ENCODE measurements at regions not wholly inside any gene's neighbourhood (a gene's known extent, or its start where the extent isn't known, plus 50 kb on each side); places are given as distances from the start of the nearest gene placed in this dataset.

DNA sequence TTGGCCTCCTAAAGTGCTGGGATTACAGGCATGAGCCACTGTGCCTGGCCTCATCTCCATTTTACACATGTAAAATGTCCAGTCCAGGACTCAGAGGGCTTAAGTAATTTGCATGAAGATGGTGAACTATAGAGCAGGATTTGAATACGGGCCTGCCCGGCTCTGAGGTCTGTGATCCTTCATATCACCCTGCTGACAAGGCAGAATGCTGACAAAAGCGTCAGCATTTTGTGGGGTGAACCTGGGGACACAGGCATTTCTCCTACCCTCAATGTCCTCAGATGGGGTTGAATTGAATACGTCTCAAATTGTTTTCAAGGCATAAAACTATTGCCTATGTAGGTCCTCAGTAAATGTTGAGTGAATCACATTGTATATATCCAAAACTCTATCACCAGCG lies 57.2 kb upstream of the GATA6 start:
- H3K27me3 ChIP-seq (ENCODE audit: insufficient read depth, low read length), result no peaks in the 10 kb centered on the region
- H3K9me3 ChIP-seq (ENCODE audit: control insufficient read depth in 1 of 2, insufficient read depth in 1 of 2, low read depth in 1 of 2, low read length in 2 of 2), result no peaks in the 10 kb centered on the region
- no peaks in the 10 kb centered on the region for H3K36me3 ChIP-seq (ENCODE audit: control insufficient read depth in 1 of 2, insufficient read depth in 2 of 2, low read length in 2 of 2)
- ChIA-PET RAD21 (ENCODE audit: low non-redundant PET in 1 of 2, low total read pairs in 2 of 2, uncharacterized antibody in 2 of 2, unreplicated experiment in 2 of 2) (no interaction called here), POLR2A (no interaction called here), CTCF (no interaction called here)
- H2AFZ ChIP-seq (ENCODE audit: low read depth, low read length, poor library complexity, severe bottlenecking), result no peak overlapping the region
- no peak overlapping the region for H3K27ac ChIP-seq (ENCODE audit: low read depth, low read length)
- peaks cover 5 to 11% of the 10 kb centered on the region in 2 experiments; a peak in 3 of 4 replicates for H3K4me1 ChIP-seq (ENCODE audit: control insufficient read depth in 1 of 2, insufficient read depth in 2 of 2, low read length in 2 of 2)
- DNase-seq (ENCODE audit: low read depth, low spot score) (no peak), ATAC-seq (no peak)
- no peak overlapping the region for H3K4me2 ChIP-seq (ENCODE audit: low read length)
- TF ChIP-seq FOSL1 (IDR thresholded peaks at IDR 0.05; ENCODE audit: low read depth), result no peak
- no TSS peak for BruUV-seq (replicated peaks)
- H4K20me1 ChIP-seq (ENCODE audit: insufficient read depth), result no peaks in the 10 kb centered on the region
- H3K9ac ChIP-seq (ENCODE audit: low read length), result no peak overlapping the region
- no peaks in the 10 kb centered on the region for H3K79me2 ChIP-seq (ENCODE audit: insufficient read depth, low read length)
- no peaks in the 10 kb centered on the region for H3K9me2 ChIP-seq (ENCODE audit: insufficient read depth)
- intact Hi-C loops (cut with micrococcal nuclease), result no loop called here
- no peak overlapping the region for H3K4me3 ChIP-seq (replicated peaks in 1 of 2; ENCODE audit: low read depth in 1 of 2, low read length in 2 of 2)

DNA sequence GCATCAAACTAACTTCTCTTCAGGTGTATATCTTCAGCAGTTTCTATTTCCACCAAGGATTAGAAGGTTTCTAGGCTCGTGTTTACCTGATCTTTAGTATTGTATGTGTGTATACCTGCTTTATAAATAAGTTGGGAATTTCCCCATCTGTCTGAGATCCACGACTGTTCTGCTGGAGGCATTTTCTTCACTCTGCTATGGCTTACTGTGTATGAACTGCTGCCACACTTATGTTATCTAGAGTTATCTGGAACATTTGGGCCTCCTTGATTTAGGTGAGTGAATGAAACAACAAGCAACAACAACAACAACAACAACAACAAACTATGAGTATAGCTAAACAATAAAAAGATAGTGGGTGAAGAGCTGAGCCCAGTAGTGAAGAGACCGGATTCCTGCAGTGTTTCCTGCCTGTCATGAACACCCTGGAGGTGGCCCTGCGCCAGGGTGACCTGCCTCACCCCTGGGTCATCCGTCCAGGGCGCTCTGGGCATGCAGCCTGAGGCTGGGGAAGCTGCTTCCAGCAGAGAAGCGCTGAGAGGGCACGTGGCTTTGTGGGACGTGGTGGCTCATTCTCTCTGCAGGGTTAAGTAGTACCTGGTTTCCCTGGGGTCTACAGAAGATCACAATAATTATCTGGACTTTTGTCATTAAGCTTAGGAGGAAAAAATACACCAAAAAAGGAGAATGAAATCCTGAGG lies 56.1 kb upstream of the GATA6 start:
- no peaks in the 10 kb centered on the region for H3K9me3 ChIP-seq (ENCODE audit: control insufficient read depth in 1 of 2, insufficient read depth in 1 of 2, low read depth in 1 of 2, low read length in 2 of 2)
- intact Hi-C loops (cut with micrococcal nuclease), result no loop called here
- H3K4me3 ChIP-seq (replicated peaks in 1 of 2; ENCODE audit: low read depth in 1 of 2, low read length in 2 of 2), result no peak overlapping the region
- no peak overlapping the region for H3K4me2 ChIP-seq (ENCODE audit: low read length)
- DNase-seq (ENCODE audit: low read depth, low spot score) (no peak), ATAC-seq (no peak)
- no peak overlapping the region for H3K9ac ChIP-seq (ENCODE audit: low read length)
- no peaks in the 10 kb centered on the region for H4K20me1 ChIP-seq (ENCODE audit: insufficient read depth)
- no peak overlapping the region for H3K27ac ChIP-seq (ENCODE audit: low read depth, low read length)
- peaks cover 5 to 11% of the 10 kb centered on the region in 2 experiments; a peak in 3 of 4 replicates for H3K4me1 ChIP-seq (ENCODE audit: control insufficient read depth in 1 of 2, insufficient read depth in 2 of 2, low read length in 2 of 2)
- no peaks in the 10 kb centered on the region for H3K9me2 ChIP-seq (ENCODE audit: insufficient read depth)
- no TSS peak for BruUV-seq (replicated peaks)
- H3K36me3 ChIP-seq (ENCODE audit: control insufficient read depth in 1 of 2, insufficient read depth in 2 of 2, low read length in 2 of 2), result no peaks in the 10 kb centered on the region
- ChIA-PET CTCF (no interaction called here), RAD21 (ENCODE audit: low non-redundant PET in 1 of 2, low total read pairs in 2 of 2, uncharacterized antibody in 2 of 2, unreplicated experiment in 2 of 2) (no interaction called here), POLR2A (no interaction called here)
- H3K79me2 ChIP-seq (ENCODE audit: insufficient read depth, low read length), result no peaks in the 10 kb centered on the region
- H3K27me3 ChIP-seq (ENCODE audit: insufficient read depth, low read length), result no peaks in the 10 kb centered on the region
- no peak overlapping the region for H2AFZ ChIP-seq (ENCODE audit: low read depth, low read length, poor library complexity, severe bottlenecking)
- TF ChIP-seq, protein P1, sequence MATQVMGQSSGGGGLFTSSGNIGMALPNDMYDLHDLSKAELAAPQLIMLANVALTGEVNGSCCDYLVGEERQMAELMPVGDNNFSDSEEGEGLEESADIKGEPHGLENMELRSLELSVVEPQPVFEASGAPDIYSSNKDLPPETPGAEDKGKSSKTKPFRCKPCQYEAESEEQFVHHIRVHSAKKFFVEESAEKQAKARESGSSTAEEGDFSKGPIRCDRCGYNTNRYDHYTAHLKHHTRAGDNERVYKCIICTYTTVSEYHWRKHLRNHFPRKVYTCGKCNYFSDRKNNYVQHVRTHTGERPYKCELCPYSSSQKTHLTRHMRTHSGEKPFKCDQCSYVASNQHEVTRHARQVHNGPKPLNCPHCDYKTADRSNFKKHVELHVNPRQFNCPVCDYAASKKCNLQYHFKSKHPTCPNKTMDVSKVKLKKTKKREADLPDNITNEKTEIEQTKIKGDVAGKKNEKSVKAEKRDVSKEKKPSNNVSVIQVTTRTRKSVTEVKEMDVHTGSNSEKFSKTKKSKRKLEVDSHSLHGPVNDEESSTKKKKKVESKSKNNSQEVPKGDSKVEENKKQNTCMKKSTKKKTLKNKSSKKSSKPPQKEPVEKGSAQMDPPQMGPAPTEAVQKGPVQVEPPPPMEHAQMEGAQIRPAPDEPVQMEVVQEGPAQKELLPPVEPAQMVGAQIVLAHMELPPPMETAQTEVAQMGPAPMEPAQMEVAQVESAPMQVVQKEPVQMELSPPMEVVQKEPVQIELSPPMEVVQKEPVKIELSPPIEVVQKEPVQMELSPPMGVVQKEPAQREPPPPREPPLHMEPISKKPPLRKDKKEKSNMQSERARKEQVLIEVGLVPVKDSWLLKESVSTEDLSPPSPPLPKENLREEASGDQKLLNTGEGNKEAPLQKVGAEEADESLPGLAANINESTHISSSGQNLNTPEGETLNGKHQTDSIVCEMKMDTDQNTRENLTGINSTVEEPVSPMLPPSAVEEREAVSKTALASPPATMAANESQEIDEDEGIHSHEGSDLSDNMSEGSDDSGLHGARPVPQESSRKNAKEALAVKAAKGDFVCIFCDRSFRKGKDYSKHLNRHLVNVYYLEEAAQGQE (IDR thresholded peaks at IDR 0.05; ENCODE audit: low read depth), result no peak
- TF ChIP-seq FOSL1 (IDR thresholded peaks at IDR 0.05; ENCODE audit: low read depth) (no peak), TCF7L2 (IDR thresholded peaks at IDR 0.05; ENCODE audit: borderline replicate concordance, extremely low read depth, insufficient read depth, insufficient read length) (no peak), EZH2phosphoT487 (IDR thresholded peaks at IDR 0.05; ENCODE audit: borderline replicate concordance) (no peak), SRF (IDR thresholded peaks at IDR 0.05; ENCODE audit: low read depth) (no peak), CBX3 (IDR thresholded peaks at IDR 0.05; ENCODE audit: low read depth) (no peak), CEBPB (IDR thresholded peaks at IDR 0.05; ENCODE audit: low read depth) (no peak), ZNF274 (IDR thresholded peaks at IDR 0.05; ENCODE audit: low read depth, low read length) (no peak), RAD21 (IDR thresholded peaks at IDR 0.05; ENCODE audit: low read depth) (no peak), EZH2 (IDR thresholded peaks at IDR 0.05) (no peak), POLR2AphosphoS5 (IDR thresholded peaks at IDR 0.05; ENCODE audit: low read depth, low read length) (no peak), JUND (IDR thresholded peaks at IDR 0.05) (no peak)
- TF ChIP-seq, protein P2, sequence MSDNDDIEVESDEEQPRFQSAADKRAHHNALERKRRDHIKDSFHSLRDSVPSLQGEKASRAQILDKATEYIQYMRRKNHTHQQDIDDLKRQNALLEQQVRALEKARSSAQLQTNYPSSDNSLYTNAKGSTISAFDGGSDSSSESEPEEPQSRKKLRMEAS (IDR thresholded peaks at IDR 0.05), result no peak
- TF ChIP-seq, protein P3, sequence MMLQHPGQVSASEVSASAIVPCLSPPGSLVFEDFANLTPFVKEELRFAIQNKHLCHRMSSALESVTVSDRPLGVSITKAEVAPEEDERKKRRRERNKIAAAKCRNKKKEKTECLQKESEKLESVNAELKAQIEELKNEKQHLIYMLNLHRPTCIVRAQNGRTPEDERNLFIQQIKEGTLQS (IDR thresholded peaks at IDR 0.05), result no peak
- TF ChIP-seq, protein P4, sequence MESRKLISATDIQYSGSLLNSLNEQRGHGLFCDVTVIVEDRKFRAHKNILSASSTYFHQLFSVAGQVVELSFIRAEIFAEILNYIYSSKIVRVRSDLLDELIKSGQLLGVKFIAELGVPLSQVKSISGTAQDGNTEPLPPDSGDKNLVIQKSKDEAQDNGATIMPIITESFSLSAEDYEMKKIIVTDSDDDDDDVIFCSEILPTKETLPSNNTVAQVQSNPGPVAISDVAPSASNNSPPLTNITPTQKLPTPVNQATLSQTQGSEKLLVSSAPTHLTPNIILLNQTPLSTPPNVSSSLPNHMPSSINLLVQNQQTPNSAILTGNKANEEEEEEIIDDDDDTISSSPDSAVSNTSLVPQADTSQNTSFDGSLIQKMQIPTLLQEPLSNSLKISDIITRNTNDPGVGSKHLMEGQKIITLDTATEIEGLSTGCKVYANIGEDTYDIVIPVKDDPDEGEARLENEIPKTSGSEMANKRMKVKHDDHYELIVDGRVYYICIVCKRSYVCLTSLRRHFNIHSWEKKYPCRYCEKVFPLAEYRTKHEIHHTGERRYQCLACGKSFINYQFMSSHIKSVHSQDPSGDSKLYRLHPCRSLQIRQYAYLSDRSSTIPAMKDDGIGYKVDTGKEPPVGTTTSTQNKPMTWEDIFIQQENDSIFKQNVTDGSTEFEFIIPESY (IDR thresholded peaks at IDR 0.05; ENCODE audit: extremely low read depth, insufficient replicate concordance, low read length), result no peak

Measured in HCT116 (cell line).